Activated naive CD8-positive, alpha-beta T cell treated with anti-CD3 and anti-CD28 coated beads, Interleukin-2, amount 10 ng/mL, durations not matched to agents 7 days and 5 days (primary cell): ENCODE measurements at regions not wholly inside any gene's neighbourhood (a gene's known extent, or its start where the extent isn't known, plus 50 kb on each side); places are given as distances from the start of the nearest gene placed in this dataset.
"Not testable (repeated sequence)": the region's sequence is repeated elsewhere in the genome, so short reads cannot be mapped to it uniquely, and the experiment has no call there.

Experiments used
- ATAC-seq: fragments of 150-1000 bp; cut with Tn5 transposase; one replicate; pipeline ENCODE4 v1.10.0; 2021; ENCODE audit warnings: low read depth, moderate library complexity
- POLR2A ChIA-PET: fragments of 350-600 bp; sonication (Branson Sonifier 250); formaldehyde crosslinking; loops from one replicate; lab custom pipeline; 2021; ENCODE audit warnings: antibody characterized with exemption; lab: Charles Lee
- DNase-seq: peaks from one replicate; pipeline ENCODE4 v3.0.0; 2021
- H3K27ac Mint-ChIP-seq: one replicate; pipeline ENCODE4 v1.8.0; 2022; ENCODE audit warnings: mild to moderate bottlenecking, mixed read lengths
- H3K27me3 Mint-ChIP-seq: one replicate; pipeline ENCODE4 v1.8.0; 2022; ENCODE audit warnings: mild to moderate bottlenecking, moderate library complexity, mixed read lengths
- H3K36me3 Mint-ChIP-seq: one replicate; pipeline ENCODE4 v1.8.0; 2021; ENCODE audit warnings: mild to moderate bottlenecking, mixed read lengths
- H3K4me1 Mint-ChIP-seq: one replicate; pipeline ENCODE4 v1.8.0; 2021; ENCODE audit warnings: mixed read lengths
- H3K4me3 Mint-ChIP-seq: one replicate; pipeline ENCODE4 v1.8.0; 2022; ENCODE audit warnings: mild to moderate bottlenecking, moderate library complexity, mixed read lengths
- H3K9me3 Mint-ChIP-seq: one replicate; pipeline ENCODE4 v1.8.0; 2021; ENCODE audit warnings: mixed read lengths

DNA sequence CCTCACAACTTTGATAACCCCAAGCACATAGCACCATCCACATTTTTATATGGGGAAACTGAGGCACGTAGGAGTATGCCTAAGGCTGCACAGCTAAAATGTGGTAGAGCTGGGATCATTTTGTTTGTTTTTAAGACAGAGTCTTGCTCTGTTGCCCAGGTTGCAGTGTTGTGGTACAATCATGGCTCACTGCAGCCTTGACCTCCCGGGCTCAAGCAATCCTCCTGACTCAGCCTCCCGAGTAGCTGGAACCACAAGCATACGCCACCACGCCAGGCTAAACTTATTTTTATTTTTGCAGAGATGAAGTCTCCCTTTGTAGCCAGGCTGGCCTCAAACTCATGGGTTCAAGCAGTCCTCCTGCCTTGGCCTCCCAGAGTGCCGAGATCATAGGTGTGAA, 81.0 kb upstream of the GSE1 start:
- Mint-ChIP-seq H3K27ac (no peak overlapping the region), H3K27me3 (no peaks in the 10 kb centered on the region), H3K9me3 (no peaks in the 10 kb centered on the region), H3K36me3 (no peaks in the 10 kb centered on the region), H3K4me3 (no peak overlapping the region), H3K4me1 (no peaks in the 10 kb centered on the region)
- POLR2A ChIA-PET = no interaction called here
- ATAC-seq (no peak), DNase-seq (no peak)

DNA sequence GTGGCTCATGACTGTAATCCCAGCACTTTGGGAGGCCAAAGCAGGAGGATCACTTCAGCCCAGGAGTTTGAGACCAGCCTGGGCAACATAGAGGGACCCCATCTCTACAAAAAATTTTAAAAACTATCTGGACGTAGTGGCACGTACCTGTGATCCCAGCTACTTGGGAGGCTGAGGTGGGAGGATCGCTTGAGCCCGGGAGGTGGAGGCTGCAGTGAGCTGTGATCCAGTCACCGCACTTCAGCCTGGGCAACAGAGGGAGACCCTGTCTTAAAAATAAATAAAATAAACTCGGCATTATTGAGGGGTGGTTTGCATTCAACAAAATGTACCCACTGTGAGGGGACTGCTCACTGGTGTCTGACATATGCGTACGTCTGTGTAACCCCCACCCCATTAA, 79.5 kb upstream of the GSE1 start:
- H3K4me1 Mint-ChIP-seq, H3K9me3 Mint-ChIP-seq, H3K4me3 Mint-ChIP-seq, H3K27me3 Mint-ChIP-seq, H3K36me3 Mint-ChIP-seq, POLR2A ChIA-PET, ATAC-seq, DNase-seq, H3K27ac Mint-ChIP-seq: not testable (repeated sequence)

DNA sequence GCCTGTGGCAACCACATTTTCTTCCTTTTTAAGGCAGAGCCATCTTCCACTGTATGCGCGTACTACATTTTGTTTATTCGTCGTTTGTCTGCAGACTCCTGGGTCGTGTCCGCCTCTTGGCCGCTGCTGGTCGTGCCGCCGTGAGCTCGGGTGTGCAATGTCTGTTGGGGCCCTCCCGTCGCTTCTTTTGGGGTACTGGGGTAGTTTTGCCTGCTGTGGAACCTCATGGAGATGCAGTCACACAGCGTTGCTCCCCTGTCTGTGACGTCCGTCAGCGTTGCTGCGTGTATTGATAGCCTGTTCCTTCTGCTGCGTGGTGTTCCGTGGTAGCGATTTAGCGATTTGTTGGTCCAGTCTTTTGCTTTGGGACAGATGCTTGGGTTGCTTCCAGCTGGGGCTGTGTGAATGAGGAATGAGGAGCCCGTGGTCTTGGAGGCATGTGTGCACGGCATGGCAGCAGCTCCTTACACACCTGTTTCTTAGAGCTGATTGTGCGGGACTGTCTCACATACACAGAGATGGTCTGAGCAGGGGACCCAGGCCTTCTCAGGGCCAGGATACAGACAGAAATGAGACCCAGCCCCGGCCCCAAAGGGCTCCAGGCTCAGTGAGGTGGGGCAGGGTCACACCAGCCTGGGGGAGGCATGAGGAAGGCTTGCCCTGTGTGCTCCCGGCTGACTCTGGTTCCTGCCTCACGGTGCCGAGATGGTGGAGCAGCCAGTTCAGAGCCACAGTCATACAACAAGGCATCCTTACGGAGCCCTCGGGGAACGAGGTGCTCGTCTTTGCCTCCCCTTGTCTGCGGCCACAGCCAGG, 78.4 kb upstream of the GSE1 start:
- no peak overlapping the region for H3K27ac Mint-ChIP-seq
- no peaks in the 10 kb centered on the region for H3K36me3 Mint-ChIP-seq
- peaks cover 2% of the 10 kb centered on the region for H3K9me3 Mint-ChIP-seq
- no peaks in the 10 kb centered on the region for H3K4me1 Mint-ChIP-seq
- no peak for DNase-seq
- no peaks in the 10 kb centered on the region for H3K27me3 Mint-ChIP-seq
- no peak for ATAC-seq
- POLR2A ChIA-PET = interaction anchor here (0.5 kb wide), 1 partner anchor 18 kb away, joined by 3 read pairs; no protein-coding TSS in a partner anchor
- no peak overlapping the region for H3K4me3 Mint-ChIP-seq

DNA sequence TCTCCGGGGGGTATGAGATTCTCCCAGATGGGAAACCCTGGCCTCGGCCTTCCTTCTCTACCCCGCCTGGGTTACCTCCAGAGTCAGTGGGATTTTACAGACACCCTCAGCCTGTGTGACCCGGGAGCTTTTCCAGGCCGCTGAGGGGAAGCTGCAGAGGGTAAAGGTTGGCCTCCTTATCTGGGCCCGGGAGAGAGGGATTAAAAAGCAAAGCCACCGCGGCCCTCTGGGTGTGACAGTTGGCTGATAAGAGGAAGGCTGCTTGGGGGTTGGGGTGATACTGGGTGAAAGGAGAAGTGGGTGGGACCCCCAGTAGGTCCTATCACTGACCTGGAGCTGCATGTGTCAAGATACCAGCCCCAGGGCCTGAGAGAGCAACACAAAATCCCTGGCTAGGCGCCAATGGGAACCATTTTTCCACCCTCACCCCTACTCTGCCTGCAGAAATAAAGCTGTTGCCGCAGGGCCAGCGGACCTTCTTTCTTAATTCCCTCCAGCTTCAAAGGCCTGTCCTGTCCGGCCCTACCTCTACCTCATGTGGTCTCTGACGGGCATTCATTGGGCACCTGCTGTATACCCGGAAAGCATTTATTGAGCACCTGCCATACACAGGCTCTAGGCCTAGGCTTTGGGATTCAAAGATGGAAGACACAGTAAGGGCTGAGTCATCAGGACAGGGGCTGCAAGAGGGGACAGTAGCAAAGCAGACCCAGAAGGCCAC, 77.6 kb upstream of the GSE1 start:
- ATAC-seq (no peak), DNase-seq (no peak)
- Mint-ChIP-seq H3K4me1 (no peaks in the 10 kb centered on the region), H3K4me3 (no peak overlapping the region), H3K27ac (no peak overlapping the region), H3K36me3 (no peaks in the 10 kb centered on the region), H3K9me3 (peaks cover 4% of the 10 kb centered on the region), H3K27me3 (no peaks in the 10 kb centered on the region)
- POLR2A ChIA-PET = no interaction called here

DNA sequence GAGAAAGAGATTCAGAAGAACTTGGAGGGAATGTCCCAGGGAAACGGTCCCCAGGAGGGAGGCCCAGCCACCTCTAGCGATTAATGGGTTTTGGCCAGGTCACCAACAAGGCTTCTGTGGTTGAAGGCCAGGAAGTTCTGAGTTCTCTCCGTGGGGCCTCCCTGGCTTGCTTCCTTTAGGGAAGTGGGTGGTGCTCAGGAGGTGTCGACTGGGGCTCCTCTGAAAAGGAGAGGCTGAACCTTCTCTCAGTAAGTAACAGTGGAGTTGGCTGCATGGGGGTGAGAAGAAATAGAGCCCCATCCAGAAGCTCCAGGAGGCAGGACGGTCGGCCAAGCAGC, 77.1 kb upstream of the GSE1 start:
- no peak overlapping the region for H3K27ac Mint-ChIP-seq
- H3K9me3 Mint-ChIP-seq = peaks cover 4% of the 10 kb centered on the region
- ATAC-seq (no peak), DNase-seq (no peak)
- POLR2A ChIA-PET = no interaction called here
- no peaks in the 10 kb centered on the region for H3K4me1 Mint-ChIP-seq
- no peaks in the 10 kb centered on the region for H3K36me3 Mint-ChIP-seq
- H3K27me3 Mint-ChIP-seq = no peaks in the 10 kb centered on the region
- no peak overlapping the region for H3K4me3 Mint-ChIP-seq

DNA sequence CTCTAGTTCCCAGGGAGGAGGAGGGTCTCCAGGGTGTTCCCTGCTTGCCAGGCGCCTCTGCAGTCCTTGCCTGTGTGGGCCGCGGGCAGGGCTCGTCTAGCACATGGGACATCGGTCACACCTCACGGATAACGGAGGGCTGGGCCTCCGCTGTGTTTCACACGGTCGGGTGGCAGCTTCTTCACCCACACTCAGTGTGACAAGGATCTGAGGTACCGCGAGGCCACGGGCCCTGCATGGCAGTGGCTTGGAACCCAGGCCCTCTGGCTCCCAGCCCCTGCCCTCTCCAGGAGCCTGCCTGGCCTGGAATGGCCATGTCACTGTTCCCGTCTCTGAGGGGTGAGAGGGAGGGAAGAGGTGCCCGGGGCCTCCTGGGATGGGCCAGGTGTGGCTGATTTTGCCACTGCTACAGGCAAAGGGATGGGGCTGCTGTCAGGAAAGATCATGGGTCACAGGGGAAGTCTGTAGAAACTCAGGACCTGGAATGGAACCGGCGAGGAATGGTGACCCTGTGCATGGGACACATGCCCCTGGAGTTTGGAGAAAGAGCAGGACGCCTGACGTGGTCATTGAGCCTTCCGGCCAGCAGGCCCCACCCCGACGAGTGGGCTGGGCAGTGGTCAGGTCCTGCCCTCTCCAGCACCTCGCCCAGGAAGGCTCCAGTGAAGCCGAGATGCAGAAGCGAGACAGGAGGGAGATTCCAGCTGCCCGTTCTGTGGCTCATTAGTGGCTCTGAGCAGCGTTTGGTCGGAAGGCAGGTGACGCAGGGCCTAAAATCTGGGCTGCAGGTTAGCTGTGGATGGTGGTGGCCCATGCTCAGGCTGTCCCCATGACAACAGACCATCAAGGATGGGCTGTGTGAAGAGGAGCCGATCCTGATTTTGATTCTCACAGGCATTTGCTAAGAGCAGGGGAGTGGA, 76.5 kb upstream of the GSE1 start:
- Mint-ChIP-seq H3K9me3 (peaks cover 4% of the 10 kb centered on the region), H3K4me3 (no peak overlapping the region), H3K4me1 (no peaks in the 10 kb centered on the region), H3K27ac (no peak overlapping the region), H3K27me3 (no peaks in the 10 kb centered on the region), H3K36me3 (no peaks in the 10 kb centered on the region)
- ATAC-seq (no peak), DNase-seq (no peak)
- POLR2A ChIA-PET = no interaction called here

DNA sequence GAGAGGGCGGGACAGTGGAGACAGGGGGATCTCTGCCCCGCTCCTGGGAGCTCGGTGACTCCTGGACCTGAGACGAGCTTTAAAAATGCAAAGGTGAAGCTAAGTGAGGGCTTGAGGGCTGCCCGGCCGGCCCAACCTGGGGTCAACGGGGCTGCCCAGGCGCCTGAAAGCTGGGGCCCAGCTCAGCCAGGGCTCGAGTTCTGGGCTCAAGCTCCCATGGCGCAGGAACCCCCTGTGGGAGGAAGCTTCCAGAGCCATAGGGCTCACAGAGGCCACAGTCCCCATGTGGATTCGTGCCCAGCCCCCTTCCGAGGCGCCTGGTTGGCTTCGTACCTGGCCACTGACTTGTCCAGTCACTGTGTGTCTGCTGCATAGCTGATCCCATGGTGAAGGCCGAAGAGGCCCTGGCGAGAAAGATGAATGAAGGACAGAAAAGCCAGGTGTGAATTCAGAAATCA, 75.8 kb upstream of the GSE1 start:
- no peak for DNase-seq
- Mint-ChIP-seq H3K4me1 (no peaks in the 10 kb centered on the region), H3K9me3 (peaks cover 4% of the 10 kb centered on the region), H3K36me3 (no peaks in the 10 kb centered on the region), H3K27ac (no peak overlapping the region), H3K4me3 (no peak overlapping the region), H3K27me3 (no peaks in the 10 kb centered on the region)
- ATAC-seq = no peak
- POLR2A ChIA-PET = no interaction called here

DNA sequence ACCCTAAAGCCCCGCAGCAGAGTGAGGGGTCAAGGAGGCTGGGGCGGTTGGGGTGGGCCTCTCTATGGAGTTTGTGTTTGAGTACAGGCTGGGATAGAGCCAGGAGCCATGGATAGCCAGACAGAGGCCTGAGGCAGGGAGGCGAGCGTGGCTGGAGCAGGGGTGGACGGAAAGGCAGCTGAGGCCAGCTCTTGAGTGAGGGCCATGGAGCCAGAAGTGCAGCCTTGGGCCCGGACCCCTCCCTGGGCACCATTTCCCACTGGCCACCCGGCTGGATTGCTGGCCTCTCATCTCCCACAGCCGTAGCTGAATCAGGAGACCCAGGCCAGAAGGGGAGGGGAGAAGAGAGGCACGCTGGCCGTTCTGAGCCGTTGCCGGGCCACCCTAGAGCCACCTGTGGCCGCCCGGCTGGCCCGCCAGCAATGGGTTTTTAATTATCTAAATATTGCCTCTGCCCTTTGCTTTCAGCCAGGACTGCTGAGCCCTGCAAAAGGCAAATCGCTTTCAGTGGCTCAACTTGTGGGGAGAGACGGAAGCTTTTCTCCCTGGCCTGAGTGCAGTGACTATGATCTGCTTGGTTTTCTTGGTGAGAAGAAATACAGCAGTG, 75.2 kb upstream of the GSE1 start:
- Mint-ChIP-seq H3K27ac (no peak overlapping the region), H3K4me3 (no peak overlapping the region), H3K4me1 (no peaks in the 10 kb centered on the region), H3K27me3 (no peaks in the 10 kb centered on the region), H3K9me3 (peaks cover 4% of the 10 kb centered on the region), H3K36me3 (no peaks in the 10 kb centered on the region)
- POLR2A ChIA-PET = no interaction called here
- DNase-seq = no peak
- no peak for ATAC-seq

DNA sequence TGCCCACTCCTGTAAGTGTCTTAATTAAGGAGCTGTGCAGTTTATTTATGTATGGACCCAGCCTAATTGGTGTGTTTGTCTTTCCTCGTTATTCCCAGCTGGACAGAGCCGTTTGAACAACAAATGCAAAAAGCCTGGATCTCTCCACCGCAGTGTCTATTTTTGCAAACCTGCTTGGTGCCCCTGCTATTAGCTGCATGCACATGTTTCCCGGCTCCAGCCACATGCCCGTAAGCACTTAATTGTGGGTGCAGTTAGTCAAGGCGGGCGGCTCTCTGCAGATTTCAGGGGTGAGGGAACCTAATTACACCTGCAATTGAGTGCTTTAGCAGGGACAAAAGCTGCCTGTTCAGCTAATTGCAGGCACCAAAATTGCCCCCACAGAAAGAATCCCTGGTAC, 74.0 kb upstream of the GSE1 start:
- Mint-ChIP-seq H3K27ac (no peak overlapping the region), H3K9me3 (peaks cover 4% of the 10 kb centered on the region), H3K4me3 (no peak overlapping the region), H3K36me3 (no peaks in the 10 kb centered on the region), H3K27me3 (no peaks in the 10 kb centered on the region), H3K4me1 (no peaks in the 10 kb centered on the region)
- no peak for DNase-seq
- POLR2A ChIA-PET = no interaction called here
- no peak for ATAC-seq

DNA sequence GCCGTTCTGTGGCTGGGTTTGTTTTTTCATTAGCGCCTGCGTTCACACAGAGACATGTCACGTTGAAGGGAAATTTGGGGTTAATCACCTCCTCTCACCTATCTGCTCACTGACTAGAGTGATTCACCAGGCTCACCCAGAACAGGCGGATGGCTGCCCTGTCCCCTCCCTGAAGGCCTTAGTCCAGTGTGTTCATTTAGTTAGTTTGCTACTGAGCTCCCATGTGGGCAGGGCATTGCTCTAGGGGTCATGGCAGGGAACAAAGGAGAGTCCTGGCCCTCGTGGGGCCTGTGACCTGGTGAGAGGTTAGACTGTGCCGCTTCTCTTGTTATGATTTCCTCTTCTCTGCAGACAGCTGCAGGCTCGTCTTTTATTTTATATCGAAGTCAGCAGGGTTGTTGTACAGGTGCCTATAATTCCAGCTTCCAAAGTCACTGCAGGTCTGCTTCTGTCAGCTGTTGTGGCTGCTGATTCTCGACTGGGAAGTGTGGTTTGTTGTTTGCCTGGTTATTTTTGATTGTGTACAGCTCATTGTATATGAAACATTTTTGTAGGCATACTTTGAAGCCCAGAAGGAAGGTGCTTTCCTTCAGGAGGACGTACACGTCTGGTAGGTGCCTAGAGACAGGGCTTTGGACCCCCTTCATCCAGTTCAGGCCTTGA, 73.4 kb upstream of the GSE1 start:
- Mint-ChIP-seq H3K4me1 (no peaks in the 10 kb centered on the region), H3K27ac (no peak overlapping the region), H3K36me3 (no peaks in the 10 kb centered on the region), H3K27me3 (no peaks in the 10 kb centered on the region), H3K9me3 (peaks cover 4% of the 10 kb centered on the region), H3K4me3 (no peak overlapping the region)
- POLR2A ChIA-PET = no interaction called here
- ATAC-seq (no peak), DNase-seq (no peak)

DNA sequence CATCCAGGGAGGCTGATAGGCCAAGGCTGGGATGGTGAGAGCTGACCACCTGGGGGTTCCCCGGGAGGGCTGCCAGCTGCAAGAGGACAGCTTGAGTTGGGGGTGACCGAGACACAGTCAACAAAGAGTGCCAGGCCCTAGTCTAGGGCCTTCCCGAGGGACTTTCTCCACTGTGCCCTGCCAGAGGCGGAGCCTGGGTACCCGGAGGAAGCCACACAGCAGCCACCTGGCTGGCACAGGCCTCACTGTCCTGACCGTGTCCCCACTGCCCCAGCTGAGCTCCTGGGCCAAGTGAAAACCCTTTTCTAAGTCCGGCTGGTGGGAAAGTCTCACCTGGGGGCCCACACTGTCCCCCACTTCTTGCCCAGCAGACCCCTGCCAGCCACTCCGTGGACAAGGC, 71.9 kb upstream of the GSE1 start:
- Mint-ChIP-seq H3K36me3 (no peaks in the 10 kb centered on the region), H3K4me1 (no peaks in the 10 kb centered on the region), H3K27ac (no peak overlapping the region), H3K27me3 (no peaks in the 10 kb centered on the region), H3K4me3 (no peak overlapping the region), H3K9me3 (peaks cover 4% of the 10 kb centered on the region)
- ATAC-seq (no peak), DNase-seq (no peak)
- POLR2A ChIA-PET = no interaction called here

DNA sequence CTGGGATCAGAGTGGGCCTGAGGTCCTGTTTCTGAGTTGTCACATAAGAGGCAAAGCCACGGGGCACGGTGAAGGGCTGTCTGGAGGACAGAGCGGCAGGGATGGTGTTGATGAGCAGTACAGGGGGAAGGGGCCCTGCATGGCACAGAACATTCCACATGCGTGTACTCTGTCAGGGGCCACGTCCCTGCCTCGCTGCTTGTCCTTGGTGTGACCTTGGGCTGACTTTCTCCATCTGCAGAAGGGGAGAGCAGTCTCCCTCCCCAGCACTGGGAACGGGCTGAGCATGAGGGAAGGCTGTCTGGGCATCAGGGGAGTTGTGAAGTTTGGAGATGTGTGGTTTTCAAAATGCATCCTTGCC, 71.5 kb upstream of the GSE1 start:
- Mint-ChIP-seq H3K4me3 (no peak overlapping the region), H3K4me1 (no peaks in the 10 kb centered on the region), H3K27ac (no peak overlapping the region), H3K9me3 (peaks cover 4% of the 10 kb centered on the region), H3K27me3 (no peaks in the 10 kb centered on the region), H3K36me3 (no peaks in the 10 kb centered on the region)
- ATAC-seq (no peak), DNase-seq (no peak)
- POLR2A ChIA-PET = no interaction called here
